Ishikawa (cell line): ENCODE measurements at regions not wholly inside any gene's neighbourhood (a gene's known extent, or its start where the extent isn't known, plus 50 kb on each side); places are given as distances from the start of the nearest gene placed in this dataset.

Experiments
- CEBPB ChIP-seq: IDR thresholded peaks from 2 replicates; pipeline ENCODE4 v1.6.1; 2012
- CREB1 ChIP-seq: IDR thresholded peaks from 2 replicates; pipeline ENCODE4 v1.6.1; 2012; ENCODE audit warnings: low read depth
- EGR1 ChIP-seq: IDR thresholded peaks from 2 replicates; pipeline ENCODE4 v1.6.1; 2012
- EP300 ChIP-seq: IDR thresholded peaks from 2 replicates; pipeline ENCODE4 v1.6.1; 2012; ENCODE audit warnings: borderline replicate concordance
- FOXM1 ChIP-seq: IDR thresholded peaks from 2 replicates; pipeline ENCODE4 v1.6.1; 2012; ENCODE audit warnings: low read depth, borderline replicate concordance
- MAX ChIP-seq: IDR thresholded peaks from 2 replicates; pipeline ENCODE4 v1.6.1; 2012
- NFIC ChIP-seq: IDR thresholded peaks from 2 replicates; pipeline ENCODE4 v1.6.1; 2012
- RAD21 ChIP-seq: IDR thresholded peaks from 2 replicates; pipeline ENCODE4 v1.6.1; 2012; ENCODE audit warnings: low read depth
- REST ChIP-seq: IDR thresholded peaks from 2 replicates; pipeline ENCODE4 v1.6.1; 2012; ENCODE audit warnings: low read depth, mild to moderate bottlenecking
- TAF1 ChIP-seq: IDR thresholded peaks from 2 replicates; pipeline ENCODE4 v1.6.1; 2012; ENCODE audit warnings: low read depth, mild to moderate bottlenecking
- TCF12 ChIP-seq: IDR thresholded peaks from 2 replicates; pipeline ENCODE4 v1.6.1; 2012; ENCODE audit warnings: low read depth
- TEAD4 ChIP-seq: IDR thresholded peaks from 2 replicates; pipeline ENCODE4 v1.6.1; 2012
- USF1 ChIP-seq: IDR thresholded peaks from 2 replicates; pipeline ENCODE4 v1.6.1; 2012
- YY1 ChIP-seq: IDR thresholded peaks from 2 replicates; pipeline ENCODE4 v1.6.1; 2012; ENCODE audit warnings: low read depth
- ZBTB7A ChIP-seq: IDR thresholded peaks from 2 replicates; pipeline ENCODE4 v1.6.1; 2012; ENCODE audit warnings: low read depth

- no peak for TF ChIP-seq TAF1
- no peak for TF ChIP-seq CREB1
- TF ChIP-seq YY1: no peak
- TF ChIP-seq RAD21: no peak
- no peak for TF ChIP-seq ZBTB7A
- TF ChIP-seq FOXM1: no peak
- TF ChIP-seq NFIC: no peak
- TF ChIP-seq MAX: no peak
- no peak for TF ChIP-seq EGR1
- no peak for TF ChIP-seq CEBPB
- TF ChIP-seq TEAD4: no peak
- no peak for TF ChIP-seq REST
- no peak for TF ChIP-seq USF1
- TF ChIP-seq EP300: no peak
- TF ChIP-seq TCF12: no peak
These were observed 50.3 kb upstream of the MAP10 start for GRCh38 chr1:232754930-232755329.
